Prostate gland (tissue), 2 donors: ENCODE measurements at regions not wholly inside any gene's neighbourhood (a gene's known extent, or its start where the extent isn't known, plus 50 kb on each side); places are given as distances from the start of the nearest gene placed in this dataset.

ENCODE experiments used
- POLR2A ChIP-seq: fragments of 450-650 bp; IDR thresholded peaks from one replicate; pipeline ENCODE4 v1.6.1; 2016; ENCODE audit warnings: antibody characterized with exemption, mild to moderate bottlenecking
- TF ChIP-seq, protein P1 (sequence below), 4 experiments: fragments of 200-600 bp in 2 of 4; fragments of 450-650 bp in 2 of 4; sonication (generic) in 2 of 4; IDR thresholded peaks; 1 replicate in 3 of 4; 2 replicates in 1 of 4; pipeline ENCODE4 v1.5.1; 2016 to 2019; ENCODE audit warnings: antibody characterized with exemption in 4 of 4, mild to moderate bottlenecking in 2 of 4, moderate library complexity in 2 of 4

DNA sequence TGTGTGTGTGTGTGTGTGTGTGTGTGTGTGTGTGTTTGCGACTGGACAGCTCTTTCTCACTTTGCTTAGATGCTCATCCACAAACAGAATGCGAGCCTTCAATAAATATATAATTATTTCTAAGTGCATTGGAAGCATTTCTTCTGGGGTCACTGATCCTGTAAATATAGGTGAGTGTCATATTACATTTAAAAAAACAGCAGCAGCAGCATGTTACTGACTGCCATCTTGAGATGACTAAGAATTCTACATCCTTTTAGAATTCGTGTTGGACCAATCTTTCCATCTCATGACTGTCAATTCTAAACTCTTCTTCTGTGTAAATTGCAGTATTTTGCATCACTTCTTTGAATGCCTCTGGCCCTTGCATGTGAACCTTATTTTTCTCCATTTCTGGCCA, 238.0 kb upstream of the DDI1 start:
- no peak for TF ChIP-seq POLR2A
- TF ChIP-seq, protein P1, sequence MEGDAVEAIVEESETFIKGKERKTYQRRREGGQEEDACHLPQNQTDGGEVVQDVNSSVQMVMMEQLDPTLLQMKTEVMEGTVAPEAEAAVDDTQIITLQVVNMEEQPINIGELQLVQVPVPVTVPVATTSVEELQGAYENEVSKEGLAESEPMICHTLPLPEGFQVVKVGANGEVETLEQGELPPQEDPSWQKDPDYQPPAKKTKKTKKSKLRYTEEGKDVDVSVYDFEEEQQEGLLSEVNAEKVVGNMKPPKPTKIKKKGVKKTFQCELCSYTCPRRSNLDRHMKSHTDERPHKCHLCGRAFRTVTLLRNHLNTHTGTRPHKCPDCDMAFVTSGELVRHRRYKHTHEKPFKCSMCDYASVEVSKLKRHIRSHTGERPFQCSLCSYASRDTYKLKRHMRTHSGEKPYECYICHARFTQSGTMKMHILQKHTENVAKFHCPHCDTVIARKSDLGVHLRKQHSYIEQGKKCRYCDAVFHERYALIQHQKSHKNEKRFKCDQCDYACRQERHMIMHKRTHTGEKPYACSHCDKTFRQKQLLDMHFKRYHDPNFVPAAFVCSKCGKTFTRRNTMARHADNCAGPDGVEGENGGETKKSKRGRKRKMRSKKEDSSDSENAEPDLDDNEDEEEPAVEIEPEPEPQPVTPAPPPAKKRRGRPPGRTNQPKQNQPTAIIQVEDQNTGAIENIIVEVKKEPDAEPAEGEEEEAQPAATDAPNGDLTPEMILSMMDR (IDR thresholded peaks at IDR 0.05): no peak
